NCI-H2171 (cell line): ENCODE measurements at regions not wholly inside any gene's neighbourhood (a gene's known extent, or its start where the extent isn't known, plus 50 kb on each side); places are given as distances from the start of the nearest gene placed in this dataset.

ENCODE experiments used
- DNase-seq: peaks from one replicate; lab custom pipeline; 2025; lab: John Stamatoyannopoulos, UW

DNA sequence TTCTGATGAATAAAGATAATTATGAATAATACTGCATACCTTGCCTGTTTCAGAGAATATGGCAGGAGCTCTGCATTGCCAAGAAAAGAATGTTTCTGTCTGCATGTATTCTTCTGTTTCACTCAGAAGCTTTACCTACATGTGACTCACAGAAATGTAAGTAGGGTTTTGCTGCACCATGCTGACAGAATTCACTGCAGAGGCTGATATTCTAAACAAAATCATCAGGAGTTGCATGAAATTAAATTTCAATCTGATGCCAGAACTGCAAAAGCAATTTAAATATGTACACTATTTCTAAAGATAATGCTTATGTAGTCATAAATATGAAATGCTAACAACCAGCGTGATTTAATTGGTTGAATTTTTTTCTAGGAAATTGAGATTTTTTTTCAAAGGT, 332.8 kb upstream of the FSHR start:
- no peak for DNase-seq

DNA sequence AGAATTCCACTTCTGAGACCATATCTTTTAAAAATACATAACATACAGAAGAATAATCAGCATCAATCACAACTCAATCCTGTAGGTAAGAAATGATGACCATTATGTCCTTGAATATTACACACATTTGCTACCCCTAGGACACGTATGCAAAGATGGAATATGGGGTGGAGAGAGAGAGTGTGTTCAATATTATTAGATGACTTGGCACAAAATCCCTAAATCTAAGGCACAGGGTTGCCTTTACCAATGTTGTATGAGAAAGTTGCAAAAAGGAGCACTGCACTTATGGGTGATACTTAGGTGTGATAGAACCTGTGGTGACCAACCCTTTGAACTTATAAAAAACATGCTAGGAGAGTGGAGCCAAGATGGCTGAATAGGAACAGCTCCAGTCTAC, 326.2 kb upstream of the FSHR start:
- no peak for DNase-seq

DNA sequence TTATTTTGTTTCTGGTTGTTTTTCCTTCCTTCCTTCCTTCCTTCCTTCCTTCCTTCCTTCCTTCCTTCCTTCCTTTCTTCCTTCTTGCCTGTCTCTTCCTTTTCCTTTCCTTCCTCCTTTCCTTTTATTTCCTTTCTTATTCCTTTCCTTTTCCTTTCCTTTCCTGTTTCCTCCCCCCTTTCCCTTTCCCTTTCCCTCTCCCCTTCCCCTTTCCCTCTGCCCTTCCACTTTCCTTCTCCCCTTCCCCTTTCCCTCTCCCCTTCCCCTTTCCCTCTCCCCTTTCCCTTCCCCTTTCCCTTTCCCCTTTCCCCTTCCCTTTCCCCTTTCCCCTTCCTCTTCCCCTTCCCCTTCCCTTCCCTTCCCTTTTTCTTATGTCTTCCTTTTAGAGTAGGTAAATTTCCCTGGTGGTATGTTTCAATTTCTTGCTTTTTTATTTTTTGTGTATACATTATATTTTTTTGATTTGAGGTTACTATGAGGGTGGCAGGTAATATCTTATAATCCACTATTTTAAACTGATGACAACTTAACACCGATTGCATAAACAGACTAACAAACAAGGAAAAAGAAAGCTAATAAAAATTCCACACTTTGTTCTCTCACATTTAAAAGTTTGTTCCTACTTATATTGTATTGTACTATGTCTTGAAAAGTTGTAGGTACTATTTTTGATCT, 311.0 kb upstream of the FSHR start:
- DNase-seq = no peak

DNA sequence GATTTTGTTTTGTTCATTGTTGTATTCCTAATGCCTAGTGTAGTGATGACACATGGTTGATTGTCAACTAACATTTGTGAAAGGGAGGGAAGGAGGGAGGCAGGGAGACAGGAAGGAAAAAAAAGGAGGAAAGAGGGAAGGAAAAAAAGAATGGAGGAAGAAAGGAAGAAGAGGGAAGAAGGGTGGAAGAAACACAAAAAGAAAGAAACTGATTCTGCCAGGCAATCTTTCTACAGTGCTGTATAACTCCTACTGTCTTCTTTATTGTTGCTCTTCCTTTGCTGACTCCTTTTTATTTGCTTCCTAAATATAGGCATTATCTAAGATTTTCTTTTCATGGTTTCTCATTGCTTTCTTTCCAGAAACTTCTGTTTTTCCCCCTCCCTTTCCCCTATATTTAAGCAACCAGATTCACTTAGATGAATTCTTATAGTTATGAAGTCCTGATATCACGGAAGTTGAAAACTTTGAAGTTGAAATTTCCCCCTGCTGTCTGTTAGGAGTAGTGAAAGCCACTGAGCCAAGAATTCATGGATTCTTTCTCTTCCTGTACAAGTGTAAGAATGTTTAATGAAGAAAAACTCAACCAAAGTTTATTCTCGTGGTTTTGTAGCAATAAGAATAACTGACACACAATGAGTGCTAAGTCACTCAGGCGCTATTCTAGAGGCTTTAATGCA, 305.1 kb upstream of the FSHR start:
- DNase-seq = no peak

DNA sequence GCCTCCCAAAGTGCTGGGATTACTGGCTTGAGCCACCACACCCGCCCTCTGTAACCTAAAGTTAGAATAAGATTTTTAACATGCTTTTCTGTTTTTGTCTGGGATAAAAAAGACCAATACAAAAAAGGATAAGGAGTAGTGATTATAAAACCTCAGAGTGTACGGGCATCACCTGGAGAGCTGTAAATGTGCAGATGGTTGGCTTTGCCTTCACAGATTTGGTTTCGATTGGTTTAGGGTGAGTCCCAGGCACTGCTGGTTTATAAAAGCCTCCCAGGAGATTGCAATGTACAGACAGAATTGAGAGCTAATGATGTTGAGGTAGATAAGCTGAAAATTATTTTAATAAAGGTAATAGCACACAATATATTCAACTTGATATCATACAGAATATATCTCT, 289.7 kb upstream of the FSHR start:
- no peak for DNase-seq

DNA sequence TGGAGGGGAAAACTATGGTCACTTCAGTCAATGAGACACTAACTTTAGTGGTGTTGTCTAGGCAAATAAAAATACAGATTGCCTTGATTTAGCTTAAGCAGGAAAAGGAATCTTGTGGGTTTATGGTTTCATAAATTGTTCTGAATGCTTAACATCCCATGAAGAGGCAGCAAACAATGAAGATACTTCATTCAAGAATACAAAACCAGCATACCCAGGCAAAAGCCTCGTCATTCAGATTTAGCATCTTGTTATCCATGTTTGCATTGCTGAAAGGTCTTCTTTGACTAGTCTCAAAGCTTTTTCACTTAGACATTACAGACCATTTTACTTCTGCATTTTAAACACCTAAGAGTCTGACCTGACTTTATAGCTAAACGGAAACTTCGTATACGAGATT, 272.7 kb upstream of the FSHR start:
- DNase-seq = no peak

DNA sequence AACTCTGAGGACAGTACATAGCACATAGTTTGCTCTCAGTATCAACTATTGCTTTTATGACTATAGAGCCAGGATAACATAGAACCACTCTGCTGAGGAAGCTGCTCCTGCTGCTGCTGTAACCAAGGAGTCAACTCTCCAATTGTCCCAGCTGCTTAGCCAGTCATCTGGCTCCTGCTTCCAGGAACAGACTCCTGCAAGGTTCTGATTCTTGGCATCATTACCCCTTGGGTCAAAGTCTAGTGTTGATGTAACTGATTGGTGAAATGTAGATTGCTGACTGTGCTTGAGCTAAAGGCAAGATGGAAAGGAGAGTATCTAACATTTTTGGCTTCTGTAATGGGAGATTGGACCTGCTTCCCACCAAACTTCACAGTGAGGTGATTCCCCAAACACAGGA, 261.9 kb upstream of the FSHR start:
- DNase-seq = no peak

DNA sequence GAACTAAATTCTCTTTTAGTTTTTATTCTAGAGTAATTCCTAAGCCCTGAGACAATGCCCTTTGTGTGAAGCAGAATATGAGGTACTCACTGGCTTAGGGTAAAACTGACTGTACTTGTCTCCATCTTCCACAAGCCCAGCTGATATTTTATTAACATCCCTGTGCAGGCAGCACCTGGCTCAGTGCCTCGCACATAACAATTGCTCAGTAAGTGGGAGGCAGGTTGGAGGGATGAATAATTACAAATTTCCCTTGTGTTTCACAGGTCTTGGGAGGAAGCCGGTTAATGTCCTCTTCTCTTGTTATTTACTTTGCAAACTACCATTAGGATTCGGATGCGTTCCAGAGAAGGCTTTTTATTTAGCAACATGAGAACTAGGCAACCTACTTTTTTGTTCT, 249.8 kb upstream of the FSHR start:
- DNase-seq = no peak

DNA sequence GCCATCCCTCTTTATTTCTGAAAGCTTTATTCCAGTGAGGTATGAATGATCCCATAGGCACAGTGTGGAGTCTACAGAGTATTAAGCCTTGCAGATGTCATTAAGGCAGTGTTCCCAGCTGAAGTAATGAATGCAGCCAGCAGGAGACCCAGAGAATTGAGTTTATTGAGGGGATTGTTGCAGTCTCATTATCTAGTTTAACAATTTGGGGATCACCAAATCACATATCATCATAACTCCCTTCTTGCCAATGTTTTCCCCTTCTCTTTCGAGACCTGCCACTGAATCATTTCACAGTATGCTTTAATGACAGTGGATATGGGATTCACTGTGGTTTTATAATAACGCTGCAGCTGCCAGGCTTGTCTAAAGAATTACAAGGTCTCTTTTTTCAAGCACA, 249.3 kb upstream of the FSHR start:
- no peak for DNase-seq

DNA sequence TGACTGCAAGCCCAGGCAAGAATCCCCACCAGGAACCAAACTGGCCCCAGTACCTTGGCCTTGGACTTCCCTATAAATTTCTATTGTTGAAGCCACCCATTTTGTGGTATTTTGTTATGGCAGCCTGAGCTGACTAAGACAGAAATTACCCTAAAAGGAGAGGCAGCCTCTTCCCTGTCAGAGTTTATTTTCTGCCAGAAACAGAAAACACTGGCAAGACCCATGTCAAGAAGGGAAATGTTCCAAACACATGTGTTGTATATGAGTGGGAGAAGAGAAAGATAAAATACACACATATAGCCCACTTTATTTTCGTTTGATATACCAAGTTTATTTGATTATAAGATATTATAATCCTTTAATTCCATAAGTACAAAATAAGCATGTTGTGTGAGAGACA, 225.1 kb upstream of the FSHR start:
- no peak for DNase-seq

DNA sequence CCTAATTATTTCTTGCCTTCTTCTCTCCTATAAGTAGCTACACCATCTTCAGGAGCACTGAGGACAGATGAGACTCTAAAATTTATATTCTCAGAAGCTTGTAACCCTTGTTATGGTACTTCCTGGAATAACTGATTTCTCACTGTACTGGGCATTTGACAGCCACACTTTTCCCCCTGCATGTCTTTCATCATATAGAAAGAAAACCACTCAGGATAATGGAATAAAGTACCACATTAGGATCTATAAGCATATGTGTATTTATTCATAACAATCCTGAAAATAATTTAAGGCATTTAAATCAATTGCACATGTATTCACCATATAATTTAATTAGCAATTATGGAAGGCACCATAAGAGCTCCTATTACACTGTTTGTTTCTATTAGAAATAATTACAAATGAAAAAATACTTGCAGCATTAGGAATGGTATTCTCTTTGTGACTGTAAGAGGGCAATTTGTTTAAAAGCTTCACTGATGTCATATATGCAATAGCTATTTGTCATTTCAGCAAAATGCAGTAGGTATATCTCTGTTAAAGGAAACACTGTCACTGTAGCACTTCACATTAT, 216.9 kb upstream of the FSHR start:
- DNase-seq = no peak

DNA sequence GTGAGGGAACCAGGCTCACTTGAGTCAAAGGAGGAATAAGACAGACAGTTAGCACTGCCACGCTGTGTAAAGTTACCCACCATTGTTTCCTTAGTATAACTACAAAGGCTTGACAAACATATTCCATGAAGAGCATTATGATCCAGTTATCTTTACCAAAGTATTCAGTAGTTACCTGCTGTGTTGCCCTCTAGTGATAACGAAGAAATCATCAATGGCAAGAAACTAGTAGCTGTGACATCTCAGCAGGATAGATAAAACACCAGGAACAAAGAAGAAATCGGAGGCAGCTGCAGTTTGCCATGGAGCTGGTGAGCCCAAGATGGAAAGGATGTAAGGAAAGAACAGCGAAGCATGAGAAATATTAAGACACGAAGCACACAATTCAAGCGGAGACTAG, 215.3 kb upstream of the FSHR start:
- DNase-seq = no peak

DNA sequence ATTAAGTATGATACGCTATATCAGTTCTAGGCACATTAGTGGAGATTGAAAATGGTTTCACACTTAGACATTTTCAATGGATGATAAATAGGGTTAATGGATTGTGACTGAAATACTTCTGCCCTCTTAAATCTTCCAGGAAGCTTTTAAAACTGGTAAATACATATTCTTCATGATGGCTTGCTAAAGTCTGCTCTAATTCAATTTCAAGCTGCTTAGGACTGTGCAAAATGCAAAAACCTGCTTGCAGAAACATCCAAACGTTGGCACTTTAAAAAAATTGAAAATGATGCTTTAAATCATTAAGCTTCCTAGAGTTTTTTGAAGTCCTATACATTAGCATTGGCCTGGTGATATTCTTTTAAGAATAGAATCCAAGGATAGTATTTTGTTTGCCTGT, 214.8 kb upstream of the FSHR start:
- no peak for DNase-seq

DNA sequence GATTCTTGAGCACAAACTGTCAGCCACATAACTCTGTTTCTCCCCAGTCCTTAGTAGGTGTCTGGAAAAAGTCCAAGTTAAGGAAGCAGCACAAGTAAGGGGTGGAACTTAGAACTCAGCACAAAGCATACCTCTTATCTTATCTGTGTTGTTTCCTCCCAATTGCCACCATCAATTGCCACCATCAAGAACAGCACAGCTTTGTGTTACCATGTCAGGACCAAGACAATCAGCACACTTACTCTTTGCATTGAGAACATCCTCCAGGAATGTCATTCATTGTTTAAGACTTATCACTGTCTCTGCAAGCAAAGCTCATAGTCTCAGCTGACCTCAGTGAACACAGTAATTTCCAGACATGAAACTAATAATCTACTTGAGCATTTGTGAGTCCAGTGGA, 212.7 kb upstream of the FSHR start:
- no peak for DNase-seq

DNA sequence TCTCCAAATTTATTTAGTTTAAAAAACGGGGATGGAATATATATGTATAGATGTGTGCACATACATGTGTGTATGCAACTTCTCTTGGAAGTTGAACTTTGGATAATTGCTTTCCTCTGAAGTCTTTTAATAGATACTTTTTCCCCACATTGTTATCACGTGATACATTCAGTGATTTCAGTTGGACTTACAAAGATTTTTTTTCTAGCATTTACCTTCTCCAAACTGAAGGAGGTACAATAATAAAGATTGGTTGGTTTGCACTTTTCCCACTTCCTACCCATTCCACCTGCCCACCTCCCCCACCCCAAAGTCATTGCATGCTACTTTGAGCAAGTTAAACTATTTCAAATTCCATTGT, 206.1 kb upstream of the FSHR start:
- DNase-seq = no peak

DNA sequence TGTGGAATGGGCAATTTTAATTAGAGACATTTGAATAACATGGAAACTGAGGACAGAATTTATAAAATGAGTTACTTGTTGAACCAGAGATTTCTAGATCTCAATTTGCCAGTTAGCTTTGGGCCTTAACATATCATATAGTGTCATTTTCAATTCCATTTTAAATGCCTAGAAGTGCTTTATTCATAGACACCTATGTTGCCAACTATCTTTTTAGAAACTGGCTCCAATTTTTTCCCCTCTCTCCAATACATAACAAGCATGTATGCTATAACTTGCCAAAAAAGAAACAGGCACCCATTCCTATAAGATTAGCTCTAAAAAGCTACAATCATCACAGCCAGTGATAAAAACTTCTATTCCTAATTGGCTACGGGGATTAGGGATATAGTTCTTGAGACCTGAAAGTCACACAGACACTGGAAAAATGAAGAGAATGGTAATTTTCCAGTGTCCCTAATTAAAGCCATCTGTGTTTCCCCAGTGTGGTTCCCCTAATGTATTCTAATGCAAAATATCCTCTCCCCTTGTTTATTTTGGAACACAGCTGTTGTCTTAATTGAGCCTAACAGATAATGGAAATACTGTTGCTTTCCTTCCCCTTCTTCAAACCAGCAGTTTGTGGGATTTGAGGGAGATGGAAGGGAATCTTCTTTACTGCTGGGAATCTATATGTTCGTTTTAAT, 205.5 kb upstream of the FSHR start:
- no peak for DNase-seq

DNA sequence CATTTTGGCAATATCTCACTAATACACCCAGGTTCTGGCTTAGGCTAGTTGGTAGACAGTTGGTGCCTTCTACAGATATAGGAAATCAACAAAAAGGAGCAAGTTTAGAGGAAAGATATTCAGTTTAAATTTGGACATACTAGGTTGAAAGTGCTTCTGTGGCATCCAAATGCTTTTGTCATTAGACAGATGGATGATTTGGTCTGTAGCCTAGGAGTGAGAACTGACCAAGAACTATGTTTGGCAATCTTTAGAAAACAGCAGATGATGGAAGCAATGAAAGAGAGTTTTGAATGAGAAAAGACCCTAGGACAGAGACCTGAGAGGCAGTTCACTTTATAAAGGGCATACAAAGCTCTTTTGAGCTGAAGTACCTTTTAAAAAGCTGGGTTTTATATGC, 201.3 kb upstream of the FSHR start:
- no peak for DNase-seq

DNA sequence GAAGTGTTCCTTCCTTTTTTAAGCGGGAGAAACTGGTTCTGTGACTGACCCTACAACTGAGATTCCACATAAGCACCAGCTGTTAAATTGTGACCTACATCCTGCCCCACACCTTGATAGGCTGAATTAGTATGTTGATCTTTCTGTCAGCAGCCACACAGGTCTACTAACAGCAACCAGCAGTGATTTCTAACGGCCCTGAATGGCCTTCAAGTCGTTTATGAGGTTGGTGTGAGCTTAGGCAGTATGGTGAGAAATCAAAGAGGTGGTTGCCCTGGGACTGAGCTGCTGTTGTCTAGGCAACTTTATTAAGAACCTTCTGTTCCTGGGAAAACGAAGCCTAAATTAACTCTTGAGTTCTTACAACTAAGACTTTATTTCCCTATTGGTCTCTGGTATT, 197.2 kb upstream of the FSHR start:
- no peak for DNase-seq

DNA sequence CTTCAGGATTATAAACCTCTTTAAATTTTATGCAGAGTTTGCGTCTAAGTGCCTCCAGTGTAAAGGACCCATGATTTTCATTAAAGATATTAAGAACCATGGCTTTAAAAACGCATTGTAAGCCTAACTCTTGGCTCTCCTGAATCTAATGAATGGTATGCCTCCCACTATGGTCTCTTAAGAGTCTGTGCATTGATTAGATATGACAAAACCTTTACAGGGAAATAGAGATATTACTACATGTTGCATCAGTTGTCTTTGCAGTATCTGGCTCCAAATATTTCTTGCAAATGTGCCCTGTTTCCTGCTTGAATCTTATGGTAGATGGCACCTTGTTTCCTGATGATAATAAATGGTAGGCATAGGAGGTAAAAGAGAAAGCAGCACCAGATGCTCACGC, 189.3 kb upstream of the FSHR start:
- no peak for DNase-seq

DNA sequence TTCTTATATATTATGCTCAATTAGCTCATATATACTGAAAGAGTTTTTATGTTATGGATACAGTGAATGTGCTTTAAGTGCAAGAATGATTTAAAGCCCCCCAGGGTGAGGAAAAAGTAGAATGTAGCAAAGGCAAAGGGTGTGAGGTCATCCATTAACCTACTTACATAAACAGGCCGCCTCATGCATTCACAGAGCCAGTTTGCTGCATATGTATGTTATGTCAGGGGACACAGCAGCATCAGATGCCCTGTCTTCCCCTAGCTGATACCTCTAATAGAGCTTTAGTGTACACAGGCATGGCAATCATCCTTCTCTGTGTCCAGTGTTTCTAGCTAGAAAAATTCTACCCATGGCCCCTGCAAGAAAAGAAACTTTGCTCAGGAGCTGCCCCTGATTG, 187.8 kb upstream of the FSHR start:
- no peak for DNase-seq

DNA sequence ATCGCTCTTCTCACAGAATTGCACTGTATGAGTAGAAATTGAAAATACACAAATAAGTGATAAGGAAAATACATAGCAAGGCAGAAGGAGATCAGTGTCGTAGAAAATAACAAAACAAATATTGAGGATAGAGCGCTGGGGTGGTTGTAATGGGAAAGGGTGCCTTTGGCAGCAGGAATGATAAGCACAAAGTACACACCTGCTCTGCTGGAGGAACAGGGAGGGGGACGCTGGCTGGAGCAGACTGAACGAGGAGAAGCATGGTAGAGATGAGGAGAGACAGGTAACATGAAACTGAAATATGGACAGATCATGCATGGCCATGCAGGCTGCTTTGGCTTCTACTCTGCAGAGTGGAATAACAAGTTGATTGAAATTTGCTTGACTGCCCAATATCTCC, 181.2 kb upstream of the FSHR start:
- no peak for DNase-seq

DNA sequence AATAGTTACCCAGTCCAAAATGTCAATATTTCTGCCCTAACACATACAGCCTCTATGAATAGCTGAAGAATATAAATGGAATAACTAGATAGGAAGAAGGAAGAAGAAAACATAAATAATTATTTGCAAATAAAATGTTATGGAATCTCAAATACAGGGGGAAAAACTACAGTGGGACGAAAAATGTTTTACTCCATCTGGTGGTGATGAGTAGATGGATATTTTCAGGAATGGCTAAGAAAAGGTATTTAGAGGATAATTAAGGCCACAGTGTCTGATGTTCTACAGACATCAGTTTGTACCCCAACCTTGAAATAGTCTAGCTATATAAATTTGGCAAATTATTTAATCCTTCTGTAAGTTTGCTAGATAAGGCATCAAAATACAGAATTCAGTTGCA, 178.1 kb upstream of the FSHR start:
- DNase-seq = no peak

DNA sequence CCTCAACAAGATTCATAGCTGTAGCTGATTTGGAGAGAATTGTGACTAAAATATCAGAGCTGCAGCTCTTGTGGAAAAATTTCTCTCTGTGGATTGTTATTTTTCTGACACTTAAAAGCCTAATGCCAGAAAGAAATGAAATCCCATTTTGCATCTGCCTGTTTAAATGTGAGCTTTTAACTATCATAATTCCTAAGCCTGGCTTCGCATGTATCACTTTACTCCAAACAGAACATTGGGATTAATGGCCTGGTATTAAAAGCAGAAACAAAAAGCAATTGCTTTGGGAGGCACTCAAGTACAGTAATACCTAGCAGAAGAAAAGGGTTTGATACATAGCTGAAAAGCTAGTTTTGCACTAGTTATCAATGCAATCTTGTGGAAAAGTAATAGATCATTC, 164.2 kb upstream of the FSHR start:
- DNase-seq = no peak
